NCI-H128 (cell line): ENCODE measurements at regions not wholly inside any gene's neighbourhood (a gene's known extent, or its start where the extent isn't known, plus 50 kb on each side); places are given as distances from the start of the nearest gene placed in this dataset.

Experiments
- DNase-seq: peaks from one replicate; lab custom pipeline; 2025; ENCODE audit not compliant: unreplicated experiment; lab: John Stamatoyannopoulos, UW

GRCh38 chr14:61941421-61942150 is 179.4 kb downstream of the SNAPC1 start:
- DNase-seq, result no peak

- DNase-seq, result no peak
Observed at GRCh38 chr14:61948376-61948775, 186.2 kb downstream of the SNAPC1 start.

- no peak for DNase-seq
Observed at GRCh38 chr14:61950340-61950739, 188.1 kb downstream of the SNAPC1 start.

- DNase-seq, result no peak
Observed at GRCh38 chr14:61953602-61954001, 191.4 kb downstream of the SNAPC1 start.

- no peak for DNase-seq
Observed at GRCh38 chr14:61954306-61954705, 192.1 kb downstream of the SNAPC1 start.

- DNase-seq, result no peak
Observed at GRCh38 chr14:61956517-61956916, 194.3 kb downstream of the SNAPC1 start.

- no peak for DNase-seq
Observed at GRCh38 chr14:61959348-61959747, 197.1 kb downstream of the SNAPC1 start.

GRCh38 chr14:61961369-61961768 is 199.1 kb downstream of the SNAPC1 start:
- DNase-seq, result no peak

GRCh38 chr14:61963926-61964325 is 201.7 kb downstream of the SNAPC1 start:
- no peak for DNase-seq

- DNase-seq, result no peak
Observed at GRCh38 chr14:61965030-61965745, 203.0 kb downstream of the SNAPC1 start.

- DNase-seq, result no peak
Observed at GRCh38 chr14:61968207-61968606, 206.0 kb downstream of the SNAPC1 start.

GRCh38 chr14:61972711-61973110 is 210.5 kb downstream of the SNAPC1 start:
- DNase-seq, result no peak

- DNase-seq, result no peak
Observed at GRCh38 chr14:61973981-61974380, 211.8 kb downstream of the SNAPC1 start.

- no peak for DNase-seq
Observed at GRCh38 chr14:61977217-61977616, 215.0 kb downstream of the SNAPC1 start.

GRCh38 chr14:61988240-61988639 is 226.0 kb downstream of the SNAPC1 start:
- no peak for DNase-seq

GRCh38 chr14:61992139-61992538 is 229.9 kb downstream of the SNAPC1 start:
- no peak for DNase-seq

GRCh38 chr14:61992926-61993325 is 230.7 kb downstream of the SNAPC1 start:
- DNase-seq, result no peak

- DNase-seq, result no peak
Observed at GRCh38 chr14:61994589-61994988, 232.4 kb downstream of the SNAPC1 start.

GRCh38 chr14:61996753-61997152 is 234.5 kb downstream of the SNAPC1 start:
- no peak for DNase-seq

GRCh38 chr14:61997161-61997560 is 234.9 kb downstream of the SNAPC1 start:
- DNase-seq, result no peak

GRCh38 chr14:62001963-62002362 is 239.7 kb downstream of the SNAPC1 start:
- no peak for DNase-seq

GRCh38 chr14:62002642-62003041 is 240.4 kb downstream of the SNAPC1 start:
- no peak for DNase-seq

- no peak for DNase-seq
Observed at GRCh38 chr14:62003701-62004100, 241.5 kb downstream of the SNAPC1 start.
